Adipocyte (in vitro differentiated cells): ENCODE measurements at regions not wholly inside any gene's neighbourhood (a gene's known extent, or its start where the extent isn't known, plus 50 kb on each side); places are given as distances from the start of the nearest gene placed in this dataset.
"Not testable (repeated sequence)": the region's sequence is repeated elsewhere in the genome, so short reads cannot be mapped to it uniquely, and the experiment has no call there.

Source experiments
- DNase-seq: peaks from one replicate; pipeline ENCODE4 v3.0.0-alpha.2; 2015; ENCODE audit warnings: low read depth
- H3K27me3 ChIP-seq: replicated peaks from 2 replicates; pipeline ENCODE4 v1.7.0; 2013; ENCODE audit warnings: mild to moderate bottlenecking, low read length, moderate library complexity; ENCODE audit not compliant: control insufficient read depth, insufficient read depth
- H3K36me3 ChIP-seq: 2 replicates; pipeline ENCODE4 v1.7.0; 2013; ENCODE audit warnings: low read length, mild to moderate bottlenecking, moderate library complexity; ENCODE audit not compliant: control insufficient read depth, insufficient read depth, severe bottlenecking
- H3K4me1 ChIP-seq: 2 replicates; pipeline ENCODE4 v1.7.0; 2013; ENCODE audit warnings: mild to moderate bottlenecking, low read length, moderate library complexity; ENCODE audit not compliant: control insufficient read depth, insufficient read depth
- H3K4me3 ChIP-seq: 2 replicates; pipeline ENCODE4 v1.7.0; 2013; ENCODE audit warnings: mild to moderate bottlenecking, low read length, moderate library complexity
- H3K9ac ChIP-seq: 2 replicates; pipeline ENCODE4 v1.7.0; 2013; ENCODE audit warnings: mild to moderate bottlenecking, low read length, moderate library complexity
- H3K9me3 ChIP-seq: 2 replicates; pipeline ENCODE4 v1.7.0; 2013; ENCODE audit warnings: mild to moderate bottlenecking, low read length, moderate library complexity; ENCODE audit not compliant: control insufficient read depth

GRCh38 chr5:124980163-124980941 is 233.9 kb upstream of the ZNF608 start:
- no peaks in the 10 kb centered on the region for H3K36me3 ChIP-seq

DNA sequence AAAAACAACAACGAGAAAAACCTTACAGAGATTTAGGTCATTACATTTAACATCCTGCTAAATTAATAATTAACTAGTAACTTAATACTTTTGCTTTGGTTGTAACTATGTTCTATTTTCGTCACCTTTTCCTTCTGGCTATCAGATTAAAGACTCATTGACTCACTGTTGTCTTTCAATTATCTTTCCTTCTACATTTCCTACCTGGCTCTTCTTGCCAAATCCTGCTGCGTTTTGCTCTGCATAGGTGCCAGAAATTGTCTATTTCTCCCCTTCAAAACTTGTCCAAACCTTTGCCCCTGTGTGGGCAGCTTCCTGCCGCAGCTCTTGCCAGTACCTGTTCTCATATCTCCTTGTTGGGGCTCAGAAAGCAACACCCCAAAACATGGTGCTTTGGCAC is 235.5 kb upstream of the ZNF608 start:
- Histone ChIP-seq H3K9me3 (peaks cover 13% of the 10 kb centered on the region), H3K9ac (no peak overlapping the region), H3K27me3 (no peaks in the 10 kb centered on the region), H3K36me3 (no peaks in the 10 kb centered on the region), H3K4me1 (no peaks in the 10 kb centered on the region), H3K4me3 (no peak overlapping the region)
- DNase-seq, result no peak

More at GRCh38 chr5:124980163-124980941, 233.9 kb upstream of the ZNF608 start:
- Histone ChIP-seq H3K4me3 (no peak overlapping the region), H3K9ac (no peak overlapping the region), H3K9me3 (peaks cover 9% of the 10 kb centered on the region), H3K4me1 (no peaks in the 10 kb centered on the region), H3K27me3 (no peaks in the 10 kb centered on the region)
- DNase-seq, result no peak

GRCh38 chr5:124986170-124986569 is 239.7 kb upstream of the ZNF608 start:
- H3K4me1 ChIP-seq, result no peaks in the 10 kb centered on the region
- peaks cover 13% of the 10 kb centered on the region for H3K9me3 ChIP-seq
- H3K36me3 ChIP-seq, result no peaks in the 10 kb centered on the region
- no peak overlapping the region for H3K9ac ChIP-seq
- no peak for DNase-seq
- H3K4me3 ChIP-seq, result no peak overlapping the region
- H3K27me3 ChIP-seq, result no peaks in the 10 kb centered on the region

GRCh38 chr5:124986667-124987066 is 240.2 kb upstream of the ZNF608 start:
- no peaks in the 10 kb centered on the region for H3K4me1 ChIP-seq
- H3K9me3 ChIP-seq, result peaks cover 13% of the 10 kb centered on the region
- H3K27me3 ChIP-seq, result no peaks in the 10 kb centered on the region
- H3K36me3 ChIP-seq, result no peaks in the 10 kb centered on the region
- no peak for DNase-seq
- H3K9ac ChIP-seq, result no peak overlapping the region
- no peak overlapping the region for H3K4me3 ChIP-seq

DNA sequence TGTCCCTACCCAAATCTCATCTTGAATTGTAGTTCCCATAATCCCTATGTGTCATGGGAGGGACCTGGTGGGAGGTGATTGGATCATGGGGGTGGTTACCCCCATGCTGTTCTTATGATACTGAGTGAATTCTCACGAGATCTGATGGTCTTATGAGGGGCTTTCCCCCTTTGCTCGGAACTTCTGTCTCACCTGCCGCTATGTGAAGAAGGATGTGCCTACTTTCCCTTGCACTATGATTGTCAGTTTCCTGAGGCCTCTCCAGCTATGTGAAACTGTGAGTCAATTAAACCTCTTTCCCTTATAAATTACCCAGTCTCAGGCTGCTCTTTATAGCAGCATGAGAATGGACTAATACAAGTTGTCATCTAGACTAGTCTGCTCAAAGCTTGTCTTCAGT is 241.3 kb upstream of the ZNF608 start:
- H3K9ac ChIP-seq, result not testable (repeated sequence)

GRCh38 chr5:124990723-124991122 is 244.3 kb upstream of the ZNF608 start:
- DNase-seq, result no peak
- Histone ChIP-seq H3K36me3 (no peaks in the 10 kb centered on the region), H3K4me1 (no peaks in the 10 kb centered on the region), H3K4me3 (no peak overlapping the region), H3K27me3 (no peaks in the 10 kb centered on the region), H3K9ac (no peak overlapping the region), H3K9me3 (peaks cover 4% of the 10 kb centered on the region)

More for the DNA sequence above, 241.3 kb upstream of the ZNF608 start:
- H3K27me3 ChIP-seq, H3K36me3 ChIP-seq, DNase-seq, H3K4me3 ChIP-seq, H3K4me1 ChIP-seq: not testable (repeated sequence)
- H3K9me3 ChIP-seq, result peaks cover 13% of the 10 kb centered on the region

DNA sequence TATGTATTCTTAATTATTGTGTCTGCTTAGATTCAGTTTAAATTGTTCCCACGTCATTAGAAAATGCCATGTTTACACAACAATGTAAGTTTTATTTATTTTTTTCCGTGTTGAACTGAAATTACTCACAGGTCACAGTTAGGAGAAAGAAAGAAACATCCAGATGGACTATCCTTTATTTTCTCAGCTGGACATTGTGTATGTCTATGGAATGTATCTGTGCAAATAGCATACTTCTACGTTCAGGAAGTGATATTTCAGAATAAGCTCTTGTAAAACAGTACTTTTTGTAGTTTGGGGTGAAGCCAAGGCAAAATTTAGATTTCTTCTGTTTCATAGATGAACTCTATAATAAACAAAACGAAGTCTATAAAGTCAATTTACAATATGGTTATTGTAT is 249.0 kb upstream of the ZNF608 start:
- H3K27me3 ChIP-seq, result no peaks in the 10 kb centered on the region
- H3K4me3 ChIP-seq, result no peak overlapping the region
- H3K9ac ChIP-seq, result no peak overlapping the region
- peak; percentile 67 for DNase-seq
- no peaks in the 10 kb centered on the region for H3K36me3 ChIP-seq
- H3K9me3 ChIP-seq, result no peaks in the 10 kb centered on the region
- peaks cover 13% of the 10 kb centered on the region for H3K4me1 ChIP-seq

DNA sequence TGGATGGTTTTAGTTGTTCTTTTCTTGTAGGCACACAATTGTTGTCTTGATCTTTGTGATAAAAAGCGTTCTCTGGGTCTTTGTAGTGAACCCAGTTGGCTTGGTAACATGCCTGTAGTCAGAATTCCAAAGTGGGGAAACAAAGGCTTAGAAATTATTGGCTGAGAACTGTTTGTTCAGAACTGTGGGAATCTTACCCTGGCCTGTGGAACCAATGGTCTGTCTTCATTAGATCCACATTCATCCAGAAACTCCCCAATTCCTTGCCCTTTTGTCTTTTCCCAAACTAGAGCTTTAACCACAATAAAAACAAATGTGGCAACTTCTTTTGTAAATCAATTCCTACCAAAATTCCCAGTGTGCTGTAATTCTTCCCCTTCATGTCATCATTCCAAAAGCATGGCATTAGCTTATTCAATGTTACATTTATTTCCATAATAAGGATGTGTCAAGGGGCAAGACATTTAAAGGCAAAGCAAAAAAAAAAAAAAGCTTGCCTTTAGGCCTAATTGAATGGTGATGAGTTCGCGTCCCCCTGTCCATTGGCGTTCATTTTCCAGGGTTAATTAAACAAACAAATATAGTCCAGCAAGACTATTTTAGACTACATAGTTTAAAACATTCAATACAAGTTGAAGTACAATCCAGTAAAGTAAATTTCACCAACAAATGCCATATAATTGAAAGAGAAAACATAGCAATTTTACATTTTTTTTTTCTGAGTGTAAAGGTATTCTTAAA is 249.8 kb upstream of the ZNF608 start:
- Histone ChIP-seq H3K9ac (no peak overlapping the region), H3K4me1 (peaks cover 13% of the 10 kb centered on the region)
- DNase-seq, result peak; percentile 40

DNA sequence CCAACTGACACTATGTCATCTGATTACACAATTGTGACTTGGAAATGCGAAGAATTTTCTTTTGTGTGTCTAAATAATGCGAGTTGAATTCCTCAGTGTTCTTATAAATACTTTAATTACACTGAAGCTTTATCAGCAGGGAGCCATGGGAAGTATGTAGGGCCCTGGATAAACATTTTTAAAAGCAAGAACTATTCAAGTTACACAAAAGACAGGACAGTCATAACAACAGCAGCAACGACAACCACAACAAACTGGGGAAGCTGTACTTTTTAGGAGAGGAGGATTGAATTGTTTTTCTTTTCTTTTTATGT is 250.3 kb upstream of the ZNF608 start:
- H3K9ac ChIP-seq, result no peak overlapping the region
- no peaks in the 10 kb centered on the region for H3K27me3 ChIP-seq
- no peaks in the 10 kb centered on the region for H3K9me3 ChIP-seq
- peak; percentile 67 for DNase-seq
- no peaks in the 10 kb centered on the region for H3K36me3 ChIP-seq
- H3K4me1 ChIP-seq, result peaks cover 13% of the 10 kb centered on the region
- no peak overlapping the region for H3K4me3 ChIP-seq

More for the DNA sequence above, 249.8 kb upstream of the ZNF608 start:
- no peak overlapping the region for H3K4me3 ChIP-seq
- no peaks in the 10 kb centered on the region for H3K36me3 ChIP-seq
- H3K27me3 ChIP-seq, result no peaks in the 10 kb centered on the region
- H3K9me3 ChIP-seq, result no peaks in the 10 kb centered on the region

DNA sequence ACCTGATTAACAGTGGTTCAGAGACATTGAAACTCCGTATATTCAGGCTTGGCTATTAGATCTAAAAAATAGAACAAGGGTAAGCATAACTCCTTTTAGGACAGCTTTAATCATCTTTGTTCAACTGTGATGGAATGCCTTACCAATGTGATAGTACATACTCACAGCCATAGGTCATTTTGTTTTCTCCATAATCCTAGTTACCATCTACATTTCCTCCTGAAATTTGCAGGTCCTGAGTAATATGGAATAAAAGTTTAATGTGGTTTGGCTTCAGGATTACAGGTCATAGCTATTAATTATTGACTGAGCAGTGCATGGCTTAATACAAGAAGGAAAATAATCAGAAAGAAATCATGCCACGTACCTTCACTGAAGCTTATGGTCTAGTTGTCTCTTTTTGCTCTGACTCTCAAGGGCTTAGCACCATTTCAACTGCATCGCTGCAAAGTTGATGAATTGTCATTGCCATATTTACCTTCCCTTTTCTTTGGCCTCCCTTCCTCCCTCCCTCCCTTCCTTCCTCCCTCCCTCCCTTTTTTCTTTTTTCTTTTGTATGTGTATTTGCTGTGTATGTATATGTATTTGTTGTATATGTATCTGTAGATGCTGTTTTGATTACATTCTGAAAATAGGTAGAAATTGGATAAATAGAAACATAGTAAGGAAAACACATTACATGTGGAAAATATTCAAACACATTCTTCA is 250.9 kb upstream of the ZNF608 start:
- H3K36me3 ChIP-seq, result no peaks in the 10 kb centered on the region
- no peaks in the 10 kb centered on the region for H3K27me3 ChIP-seq
- H3K4me1 ChIP-seq, result peaks cover 13% of the 10 kb centered on the region
- peak; percentile 23 for DNase-seq
- H3K9me3 ChIP-seq, result no peaks in the 10 kb centered on the region
- H3K4me3 ChIP-seq, result no peak overlapping the region
- H3K9ac ChIP-seq, result no peak overlapping the region

GRCh38 chr5:124998520-124998919 is 252.1 kb upstream of the ZNF608 start:
- DNase-seq, result no peak

More at GRCh38 chr5:124998520-124998919, 252.1 kb upstream of the ZNF608 start:
- H3K36me3 ChIP-seq, result no peaks in the 10 kb centered on the region
- peaks cover 4% of the 10 kb centered on the region for H3K9me3 ChIP-seq
- no peaks in the 10 kb centered on the region for H3K27me3 ChIP-seq
- H3K4me1 ChIP-seq, result peaks cover 13% of the 10 kb centered on the region
- no peak overlapping the region for H3K4me3 ChIP-seq
- H3K9ac ChIP-seq, result no peak overlapping the region
